ENCODE measurements at regions not wholly inside any gene's neighbourhood (a gene's known extent, or its start where the extent isn't known, plus 50 kb on each side); places are given as distances from the start of the nearest gene placed in this dataset.
"Not testable (repeated sequence)": the region's sequence is repeated elsewhere in the genome, so short reads cannot be mapped to it uniquely, and the experiment has no call there.

DNA sequence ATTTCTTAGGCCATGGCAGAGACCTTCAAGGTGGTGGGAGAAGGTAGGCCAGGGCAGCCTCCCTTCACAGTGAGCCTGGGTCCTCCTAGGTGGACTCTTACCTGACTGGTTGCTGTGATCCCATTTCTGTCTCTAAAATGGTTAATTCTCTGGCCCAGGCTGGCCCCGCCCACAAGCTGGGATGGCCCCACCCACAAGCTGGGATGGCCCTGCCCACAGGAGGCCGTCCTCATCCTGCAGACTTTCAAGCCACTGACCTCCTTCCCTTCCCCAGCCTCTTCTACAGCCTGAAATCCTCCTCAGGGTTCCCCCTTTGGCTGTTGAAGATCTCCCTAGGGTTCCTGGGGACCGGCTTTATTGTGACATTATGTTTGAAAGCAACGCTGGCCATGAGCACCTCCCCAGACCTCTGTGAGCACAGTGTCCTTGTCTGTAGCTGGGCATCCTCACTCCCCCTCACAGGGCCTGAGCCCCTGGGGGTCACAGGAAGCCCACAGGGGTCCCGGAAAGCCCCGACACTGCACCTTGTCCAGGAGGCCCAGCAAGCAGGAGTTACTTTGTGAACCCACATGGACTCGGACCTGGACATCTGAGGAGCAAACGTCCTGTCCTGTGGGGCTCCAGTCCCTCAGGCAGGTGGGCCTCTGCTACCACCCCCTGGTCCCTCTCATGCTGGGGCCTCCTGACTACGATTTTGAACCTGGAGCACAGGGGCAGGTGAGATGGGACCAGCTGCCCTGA lies 621.7 kb downstream of the MATN1 start:
- H3K36me3 ChIP-seq = no peaks in the 10 kb centered on the region
- no peaks in the 10 kb centered on the region for H3K9me3 ChIP-seq
- no peak overlapping the region for H3K27ac ChIP-seq
- ATAC-seq (no peak), DNase-seq (no peak)
- H3K4me1 ChIP-seq = no peaks in the 10 kb centered on the region
- peaks cover 0 to 14% (median 6%) of the 10 kb centered on the region in 3 donors for H3K27me3 ChIP-seq
- intact Hi-C loops (cut with DNase I; ENCODE audit: low total_unique reads) (no loop called here), in situ Hi-C loops (cut with MboI; ENCODE audit: low sequenced_read_pairs in 4 of 4) (no loop called here)
- no peak overlapping the region for H3K4me3 ChIP-seq
- no peak for TF ChIP-seq POLR2A (IDR thresholded peaks at IDR 0.05)
- TF ChIP-seq, protein P1, sequence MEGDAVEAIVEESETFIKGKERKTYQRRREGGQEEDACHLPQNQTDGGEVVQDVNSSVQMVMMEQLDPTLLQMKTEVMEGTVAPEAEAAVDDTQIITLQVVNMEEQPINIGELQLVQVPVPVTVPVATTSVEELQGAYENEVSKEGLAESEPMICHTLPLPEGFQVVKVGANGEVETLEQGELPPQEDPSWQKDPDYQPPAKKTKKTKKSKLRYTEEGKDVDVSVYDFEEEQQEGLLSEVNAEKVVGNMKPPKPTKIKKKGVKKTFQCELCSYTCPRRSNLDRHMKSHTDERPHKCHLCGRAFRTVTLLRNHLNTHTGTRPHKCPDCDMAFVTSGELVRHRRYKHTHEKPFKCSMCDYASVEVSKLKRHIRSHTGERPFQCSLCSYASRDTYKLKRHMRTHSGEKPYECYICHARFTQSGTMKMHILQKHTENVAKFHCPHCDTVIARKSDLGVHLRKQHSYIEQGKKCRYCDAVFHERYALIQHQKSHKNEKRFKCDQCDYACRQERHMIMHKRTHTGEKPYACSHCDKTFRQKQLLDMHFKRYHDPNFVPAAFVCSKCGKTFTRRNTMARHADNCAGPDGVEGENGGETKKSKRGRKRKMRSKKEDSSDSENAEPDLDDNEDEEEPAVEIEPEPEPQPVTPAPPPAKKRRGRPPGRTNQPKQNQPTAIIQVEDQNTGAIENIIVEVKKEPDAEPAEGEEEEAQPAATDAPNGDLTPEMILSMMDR (IDR thresholded peaks at IDR 0.05 in 4 of 5, conservative IDR thresholded peaks at IDR 0.05 in 1 of 5) = no peak

DNA sequence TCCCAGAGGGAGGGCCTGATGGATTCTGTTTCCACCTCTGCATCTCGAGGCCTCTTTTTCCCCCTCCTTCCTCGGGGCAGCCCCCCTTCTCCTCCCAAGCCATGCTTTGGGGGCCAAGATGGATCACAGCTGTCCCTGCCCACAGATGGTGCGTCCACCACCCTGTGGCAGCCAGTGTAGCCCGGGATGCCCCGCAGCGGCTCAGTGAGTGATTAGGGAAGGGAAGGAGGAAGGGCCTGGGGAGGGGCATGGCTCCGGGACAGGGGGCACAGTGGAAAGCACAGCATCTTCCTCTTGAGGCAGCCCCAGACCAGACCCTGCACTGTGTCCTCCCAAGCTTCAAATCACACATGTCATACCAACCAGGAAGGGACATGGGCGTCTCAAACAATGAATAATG lies 622.4 kb downstream of the MATN1 start:
- Histone ChIP-seq H3K27me3 (peaks cover 0 to 14% (median 6%) of the 10 kb centered on the region in 3 donors), H3K4me1 (no peaks in the 10 kb centered on the region), H3K9me3 (no peaks in the 10 kb centered on the region), H3K36me3 (no peaks in the 10 kb centered on the region), H3K4me3 (no peak overlapping the region), H3K27ac (no peak overlapping the region)
- DNase-seq (no peak), ATAC-seq (no peak)
- in situ Hi-C loops (cut with MboI; ENCODE audit: low sequenced_read_pairs in 4 of 4) (no loop called here), intact Hi-C loops (cut with DNase I; ENCODE audit: low total_unique reads) (no loop called here)
- TF ChIP-seq, protein P1 (IDR thresholded peaks at IDR 0.05 in 4 of 5, conservative IDR thresholded peaks at IDR 0.05 in 1 of 5) = no peak
- no peak for TF ChIP-seq POLR2A (IDR thresholded peaks at IDR 0.05)

DNA sequence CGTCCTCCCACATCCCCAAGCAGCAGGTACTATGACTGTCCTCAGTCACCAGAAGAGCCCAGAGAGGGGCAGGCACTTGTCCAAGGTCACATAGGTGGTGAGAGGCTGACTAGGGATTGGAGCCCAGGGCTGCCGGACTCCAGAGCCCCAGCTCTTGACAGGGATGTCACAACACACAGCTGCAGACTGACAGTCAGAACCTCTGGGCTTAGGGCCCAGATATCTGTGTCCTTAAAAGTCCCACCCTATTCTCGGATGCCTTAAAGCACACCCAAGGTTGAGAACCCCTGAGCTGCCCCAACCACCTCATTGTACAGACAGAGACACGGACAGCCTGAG lies 622.9 kb downstream of the MATN1 start:
- H3K27me3 ChIP-seq = peaks cover 0 to 14% (median 6%) of the 10 kb centered on the region in 3 donors
- in situ Hi-C loops (cut with MboI; ENCODE audit: low sequenced_read_pairs in 4 of 4) = no loop called here

DNA sequence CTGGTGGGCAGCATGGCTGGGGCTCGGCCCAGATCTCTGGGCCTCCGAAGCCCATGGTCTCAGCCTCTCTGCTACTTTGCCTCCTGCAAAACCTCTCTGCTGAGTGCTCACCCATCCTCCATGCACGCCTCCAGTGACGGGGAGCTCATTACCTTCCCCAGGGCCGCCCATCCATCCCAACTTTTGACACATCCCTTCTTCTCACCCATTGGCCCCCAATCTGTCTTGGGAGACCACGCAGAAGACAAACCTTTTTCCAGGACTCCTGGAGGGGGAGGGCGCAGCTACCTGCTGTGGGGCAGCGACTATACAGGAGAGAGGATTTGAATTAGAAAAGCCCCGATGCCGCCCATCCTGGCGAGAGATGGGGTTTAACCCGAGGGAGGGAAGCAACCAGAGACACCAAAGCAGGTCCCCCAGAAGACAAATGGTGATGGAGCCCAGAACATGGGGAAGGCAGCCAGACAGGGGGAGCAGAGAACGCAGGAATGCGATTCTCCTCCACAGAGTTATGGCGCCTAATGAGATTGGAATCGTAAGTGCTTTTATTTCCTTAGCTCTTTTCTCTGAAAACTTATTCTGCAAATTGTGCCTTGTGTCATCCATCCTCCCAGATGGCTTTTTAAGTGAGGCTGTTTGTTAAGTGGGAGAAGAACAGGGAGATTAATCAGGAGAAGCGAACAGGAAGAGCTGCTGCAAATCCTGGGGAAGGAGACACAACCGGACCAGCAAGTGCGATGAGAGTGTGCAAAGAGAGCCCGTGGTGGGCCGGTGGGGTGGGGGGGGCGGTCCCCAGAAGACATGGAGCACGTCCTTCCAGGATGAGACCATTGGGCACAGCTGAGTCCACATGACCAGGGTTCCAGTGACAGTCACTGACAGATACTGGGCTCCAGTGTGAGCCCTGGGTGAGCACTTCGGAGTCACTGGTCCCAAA lies 623.5 kb downstream of the MATN1 start:
- H3K4me1 ChIP-seq = no peaks in the 10 kb centered on the region
- H3K36me3 ChIP-seq = no peaks in the 10 kb centered on the region
- in situ Hi-C loops (cut with MboI; ENCODE audit: low sequenced_read_pairs in 4 of 4) (loop anchor here (25.0 kb wide), 2 partner anchors 313 to 863 kb away; partner anchors contain the start of genes MECR (in 2 of the 4) and PTPRU (in 2 of the 4)), intact Hi-C loops (cut with DNase I; ENCODE audit: low total_unique reads) (no loop called here)
- H3K27me3 ChIP-seq = peaks cover 0 to 13% (median 6%) of the 10 kb centered on the region in 3 donors
- no peak overlapping the region for H3K27ac ChIP-seq
- H3K4me3 ChIP-seq = no peak overlapping the region
- no peaks in the 10 kb centered on the region for H3K9me3 ChIP-seq
- no peak for ATAC-seq
- DNase-seq = no peak
- TF ChIP-seq POLR2A (IDR thresholded peaks at IDR 0.05) = no peak
- TF ChIP-seq, protein P1 (IDR thresholded peaks at IDR 0.05 in 4 of 5, conservative IDR thresholded peaks at IDR 0.05 in 1 of 5) = no peak

More for the DNA sequence above, 622.9 kb downstream of the MATN1 start:
- no peak overlapping the region for H3K27ac ChIP-seq
- TF ChIP-seq POLR2A (IDR thresholded peaks at IDR 0.05) = no peak
- TF ChIP-seq, protein P1 (IDR thresholded peaks at IDR 0.05 in 4 of 5, conservative IDR thresholded peaks at IDR 0.05 in 1 of 5) = no peak
- no peak overlapping the region for H3K4me3 ChIP-seq
- H3K9me3 ChIP-seq = no peaks in the 10 kb centered on the region
- H3K4me1 ChIP-seq = no peaks in the 10 kb centered on the region
- intact Hi-C loops (cut with DNase I; ENCODE audit: low total_unique reads) = no loop called here
- no peak for ATAC-seq
- H3K36me3 ChIP-seq = no peaks in the 10 kb centered on the region
- no peak for DNase-seq

DNA sequence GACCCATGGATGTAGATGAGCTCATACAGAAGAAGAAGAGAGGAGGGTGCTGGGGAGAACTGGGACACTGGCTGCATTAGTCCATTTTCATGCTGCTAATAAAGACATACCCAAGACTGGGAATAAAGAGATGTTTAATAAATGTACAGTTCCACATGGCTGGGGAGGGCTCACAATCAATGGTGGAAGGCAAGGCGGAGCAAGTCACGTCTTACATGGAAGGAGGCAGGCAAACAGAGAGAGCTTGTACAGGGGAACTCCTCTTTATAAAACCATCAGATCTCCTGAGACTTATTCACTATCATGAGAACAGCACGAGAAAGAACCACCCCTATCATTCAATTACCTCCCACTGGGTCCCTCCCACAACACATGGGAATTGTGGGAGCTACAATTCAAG lies 625.5 kb downstream of the MATN1 start:
- in situ Hi-C loops (cut with MboI; ENCODE audit: low sequenced_read_pairs in 4 of 4) = loop anchor here (25.0 kb wide), 2 partner anchors 311 to 861 kb away; partner anchors contain the start of genes MECR (in 2 of the 4) and PTPRU (in 2 of the 4)
- H3K4me1 ChIP-seq; H3K36me3 ChIP-seq; ATAC-seq; intact Hi-C loops (cut with DNase I; ENCODE audit: low total_unique reads); H3K9me3 ChIP-seq; H3K27ac ChIP-seq; H3K4me3 ChIP-seq; DNase-seq: not testable (repeated sequence)
- peaks cover 0 to 12% (median 6%) of the 10 kb centered on the region in 3 donors for H3K27me3 ChIP-seq

Data from gastrocnemius medialis (tissue), 4 donors.